ENCODE measurements at regions not wholly inside any gene's neighbourhood (a gene's known extent, or its start where the extent isn't known, plus 50 kb on each side); places are given as distances from the start of the nearest gene placed in this dataset.
"Not testable (repeated sequence)": the region's sequence is repeated elsewhere in the genome, so short reads cannot be mapped to it uniquely, and the experiment has no call there.

DNA sequence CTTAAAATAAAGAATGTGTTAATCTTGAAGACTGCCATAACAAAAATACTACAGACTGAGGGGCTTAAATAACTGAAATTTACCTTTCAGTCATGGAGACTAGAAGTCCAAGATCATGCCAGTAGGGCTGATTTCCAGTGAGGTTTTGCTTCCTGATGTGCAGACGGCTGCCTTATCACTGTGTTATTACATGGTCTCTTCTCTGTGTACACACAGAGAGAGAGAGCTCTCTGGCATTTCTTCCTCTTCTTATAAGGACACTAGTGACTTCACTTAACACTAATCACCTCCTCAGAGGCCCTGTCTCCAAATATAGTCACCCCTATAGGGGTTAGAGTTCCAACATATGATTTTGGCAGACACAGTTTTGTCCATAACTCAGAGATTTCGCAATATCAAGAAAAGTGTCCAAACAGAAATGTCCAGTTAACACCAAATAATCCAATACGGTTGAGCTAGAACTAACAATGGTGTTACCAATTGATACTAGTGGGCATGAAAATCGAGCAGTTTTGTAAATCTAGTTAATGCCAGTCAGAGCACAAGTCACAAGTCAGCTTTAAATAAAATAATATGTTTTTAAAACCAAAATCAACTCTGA is 399.8 kb downstream of the ADCYAP1 start:
- DNase-seq: no peak

DNA sequence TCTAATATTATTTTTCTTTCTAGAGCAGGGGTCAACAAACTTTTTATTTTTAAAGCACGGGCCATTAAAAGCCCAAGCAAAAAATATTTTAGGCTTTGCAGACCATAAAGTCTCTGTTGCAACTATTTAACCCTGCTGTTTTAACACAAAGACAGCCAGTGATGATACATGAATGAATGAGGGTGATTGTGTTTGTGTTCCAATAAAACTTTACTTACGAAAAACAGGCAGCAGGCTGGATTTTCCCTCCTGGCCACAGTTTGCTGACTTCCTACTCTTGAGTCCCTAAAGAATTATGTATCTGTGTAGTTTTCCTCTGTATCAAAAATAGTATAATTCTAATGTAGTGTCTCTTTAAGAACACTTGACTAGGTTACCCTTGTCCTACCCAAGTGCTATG is 402.0 kb downstream of the ADCYAP1 start:
- no peak for DNase-seq

DNA sequence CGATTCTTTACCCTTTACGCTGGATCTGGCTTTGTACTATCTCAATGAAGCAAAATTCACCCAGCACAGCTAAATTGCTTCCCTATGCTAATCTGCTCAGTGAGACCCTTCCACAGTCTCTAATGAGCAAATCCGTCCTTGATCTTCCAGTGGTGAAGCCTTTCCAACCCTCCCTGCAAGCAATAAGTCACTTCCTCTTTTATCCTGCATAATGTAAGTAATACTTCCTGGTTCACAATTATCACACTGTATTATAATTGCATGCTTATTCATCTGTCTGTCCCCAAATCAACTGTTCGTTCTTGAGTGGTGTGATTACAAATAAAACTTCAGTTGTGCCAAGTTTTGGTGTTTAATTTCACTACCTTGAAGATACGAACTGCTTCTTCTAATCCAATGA is 404.0 kb downstream of the ADCYAP1 start:
- no peak for DNase-seq

DNA sequence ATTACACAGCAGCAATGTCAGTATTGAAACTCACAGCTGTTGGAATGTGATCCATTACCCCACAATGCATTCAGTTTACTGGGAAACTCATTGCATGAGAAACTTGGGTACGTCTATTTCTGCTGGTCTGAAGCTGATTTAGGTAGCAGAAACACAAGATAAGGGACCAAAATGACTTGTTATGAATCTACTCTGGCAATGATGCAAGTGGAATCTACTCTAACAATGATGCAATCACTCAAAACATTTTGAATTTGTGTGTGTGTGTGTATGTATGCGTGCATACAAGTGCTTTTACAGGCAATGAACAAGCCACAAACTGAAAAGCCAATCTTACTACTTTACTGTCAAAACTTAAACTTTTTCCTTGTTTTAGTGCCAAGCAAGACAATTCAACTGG is 406.7 kb downstream of the ADCYAP1 start:
- DNase-seq: no peak

DNA sequence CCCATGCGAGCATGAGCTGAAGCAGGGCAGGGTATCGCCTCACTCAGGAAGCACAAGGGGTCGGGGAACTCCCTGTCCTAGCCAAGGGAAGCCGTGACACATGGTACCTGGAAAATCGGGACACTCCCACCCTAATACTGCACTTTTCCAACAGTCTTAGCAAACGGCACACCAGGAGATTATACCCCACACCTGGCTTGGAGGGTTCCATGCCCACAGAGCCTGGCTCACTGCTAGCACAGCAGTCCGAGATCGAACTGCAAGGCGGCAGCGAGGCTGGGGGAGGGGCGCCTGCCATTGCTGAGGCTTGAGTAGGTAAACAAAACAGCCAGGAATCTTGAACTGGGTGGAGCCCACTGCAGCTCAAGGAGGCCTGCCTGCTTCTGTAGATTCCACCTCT is 430.7 kb downstream of the ADCYAP1 start:
- DNase-seq: not testable (repeated sequence)

DNA sequence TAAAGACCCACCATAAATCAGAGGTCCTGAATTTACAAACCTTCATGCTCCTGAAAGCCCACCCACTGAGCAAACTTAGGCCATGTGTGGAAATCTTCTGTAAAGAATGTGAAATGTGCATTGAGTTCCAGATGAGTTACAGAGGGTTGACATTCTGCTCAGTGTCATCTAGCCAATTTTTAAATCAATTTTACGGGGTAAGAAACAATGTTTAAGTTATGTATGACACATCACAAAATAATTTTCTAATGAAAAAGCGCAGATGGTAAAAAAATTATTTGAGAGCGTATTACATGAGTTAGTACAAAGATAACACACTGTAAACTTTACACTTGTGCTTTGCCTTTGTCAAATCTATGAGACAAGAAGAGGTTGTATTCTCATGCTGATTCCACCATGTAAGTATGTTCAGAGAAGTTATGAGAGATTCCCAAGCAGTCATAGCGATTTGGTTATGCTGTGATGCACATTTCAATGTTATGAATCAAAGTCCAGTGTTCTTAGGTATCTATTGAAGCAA is 446.3 kb downstream of the ADCYAP1 start:
- no peak for DNase-seq

DNA sequence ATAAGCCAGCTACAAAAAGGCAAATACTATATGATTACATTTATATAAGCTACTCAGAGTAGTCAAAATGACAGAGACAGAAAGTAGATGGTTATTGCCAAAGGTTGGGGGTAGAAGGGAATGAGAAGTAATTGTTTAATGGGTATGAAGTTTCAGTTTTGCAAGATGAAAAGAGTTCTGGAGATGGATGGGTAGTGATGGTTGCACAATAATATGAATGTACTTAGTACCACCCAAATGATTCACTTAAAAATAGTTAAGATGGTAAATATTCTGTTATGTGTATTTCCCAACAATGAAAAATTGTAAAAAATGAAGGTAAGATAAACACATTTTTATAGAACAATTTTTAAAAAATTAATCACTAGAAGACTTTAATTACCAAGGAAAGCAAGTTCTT is 448.4 kb downstream of the ADCYAP1 start:
- no peak for DNase-seq

DNA sequence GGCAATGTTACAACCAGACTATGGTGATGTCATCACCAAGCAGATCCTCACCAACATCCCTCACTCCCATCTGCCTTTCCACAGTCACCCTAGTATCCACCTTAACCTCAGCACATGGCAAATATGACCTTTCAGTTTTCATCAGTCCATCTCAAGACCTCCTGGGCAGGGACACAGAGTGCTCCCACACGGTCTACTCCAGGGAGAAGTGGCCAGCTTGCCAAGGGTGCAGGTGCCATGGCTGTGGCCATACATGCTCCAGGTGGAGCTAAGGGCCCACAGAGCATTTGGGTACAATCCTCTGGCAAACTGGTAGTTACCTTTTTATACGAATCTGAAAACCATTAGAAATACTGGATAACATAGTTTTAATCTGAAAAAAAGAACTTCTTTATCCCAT is 453.1 kb downstream of the ADCYAP1 start:
- DNase-seq: no peak

DNA sequence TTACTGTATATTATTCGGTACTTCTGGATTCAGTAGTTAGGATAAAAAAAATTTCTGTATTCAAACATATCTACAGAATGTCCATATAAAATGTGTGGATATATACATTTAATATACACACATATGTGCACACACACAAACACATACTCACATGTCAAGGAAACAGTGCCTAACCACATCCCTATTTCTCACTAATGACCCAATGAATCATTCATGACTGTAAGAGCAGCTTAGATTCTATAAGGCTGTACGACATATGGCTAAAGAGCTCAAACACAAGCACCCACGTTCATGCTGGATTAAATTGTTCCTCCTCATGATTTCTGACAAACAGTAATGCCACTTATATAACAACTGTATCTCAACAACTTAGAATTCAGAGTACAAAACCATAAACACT is 457.3 kb downstream of the ADCYAP1 start:
- DNase-seq: no peak

DNA sequence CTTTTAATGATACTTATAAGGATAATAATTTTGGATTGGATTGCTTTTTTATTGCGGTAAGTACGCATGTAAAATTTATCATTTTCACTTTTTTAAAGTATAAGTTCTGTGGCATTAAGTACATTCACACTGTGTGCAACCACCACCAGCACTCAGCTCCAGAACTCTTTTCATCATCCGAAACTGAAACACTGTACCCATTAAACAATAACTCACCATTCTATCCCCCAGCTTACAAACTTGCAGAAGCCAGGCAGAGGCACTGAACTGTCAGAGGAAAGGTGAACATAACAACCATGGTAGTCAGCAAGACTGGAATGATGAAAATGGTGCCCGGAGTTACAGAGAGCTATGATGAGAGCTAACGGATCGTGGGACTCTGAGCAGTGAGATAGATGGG is 465.9 kb downstream of the ADCYAP1 start:
- DNase-seq: no peak

DNA sequence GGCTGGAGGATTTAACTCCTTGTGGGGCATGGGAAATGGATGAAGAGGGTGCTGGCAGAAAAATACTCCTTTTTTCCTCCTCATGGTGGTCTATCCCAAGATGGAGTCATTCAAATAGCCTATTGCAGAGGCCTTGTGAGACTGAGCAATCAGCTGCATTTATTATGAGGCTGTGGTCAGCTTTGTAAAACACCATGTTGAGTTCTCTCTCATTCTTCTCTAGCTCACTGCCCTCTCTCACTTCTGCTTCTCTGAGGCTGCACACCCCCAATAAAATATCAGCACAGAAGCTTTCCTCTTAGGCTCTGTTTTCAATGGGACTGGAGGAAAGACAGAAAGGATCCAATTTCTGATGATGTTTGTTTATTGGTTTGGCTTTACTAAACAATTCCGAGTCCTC is 467.1 kb downstream of the ADCYAP1 start:
- DNase-seq: no peak

DNA sequence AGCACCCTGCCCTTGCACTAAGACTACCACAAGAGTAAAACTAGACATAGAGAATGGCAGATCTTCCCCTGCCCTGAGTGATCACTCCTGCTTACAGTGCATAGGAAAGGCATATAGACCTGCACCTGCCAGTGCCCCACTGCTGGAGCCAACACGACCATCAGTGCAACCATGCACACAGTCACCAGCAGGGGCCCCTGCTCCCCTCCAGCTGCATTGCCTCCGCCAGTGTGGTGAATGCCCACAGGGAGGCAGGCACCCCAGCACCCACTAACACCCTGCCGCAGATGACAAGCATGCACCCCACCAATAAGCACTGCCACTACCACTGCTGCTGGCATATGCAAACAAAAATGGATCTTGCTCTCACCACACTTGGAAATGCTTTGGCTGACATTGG is 478.8 kb downstream of the ADCYAP1 start:
- no peak for DNase-seq

DNA sequence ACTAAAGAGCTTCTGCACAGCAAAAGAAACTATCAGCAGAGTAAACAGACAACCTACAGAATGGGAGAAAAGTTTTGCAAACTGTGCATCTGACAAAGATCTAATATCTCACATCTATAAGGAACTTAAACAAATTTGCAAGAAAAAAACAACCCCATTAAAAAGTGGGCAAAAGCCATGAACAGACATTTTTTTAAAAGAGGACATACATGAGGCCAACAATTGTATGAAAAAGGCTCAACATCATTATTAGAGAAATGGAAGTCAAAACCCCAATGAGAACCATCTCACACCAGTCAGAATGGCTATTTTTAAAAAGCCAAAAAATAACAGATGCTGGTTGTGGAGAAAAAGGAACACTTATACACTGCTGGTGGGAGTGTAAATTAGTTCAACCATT is 483.8 kb downstream of the ADCYAP1 start:
- not testable (repeated sequence) for DNase-seq

DNA sequence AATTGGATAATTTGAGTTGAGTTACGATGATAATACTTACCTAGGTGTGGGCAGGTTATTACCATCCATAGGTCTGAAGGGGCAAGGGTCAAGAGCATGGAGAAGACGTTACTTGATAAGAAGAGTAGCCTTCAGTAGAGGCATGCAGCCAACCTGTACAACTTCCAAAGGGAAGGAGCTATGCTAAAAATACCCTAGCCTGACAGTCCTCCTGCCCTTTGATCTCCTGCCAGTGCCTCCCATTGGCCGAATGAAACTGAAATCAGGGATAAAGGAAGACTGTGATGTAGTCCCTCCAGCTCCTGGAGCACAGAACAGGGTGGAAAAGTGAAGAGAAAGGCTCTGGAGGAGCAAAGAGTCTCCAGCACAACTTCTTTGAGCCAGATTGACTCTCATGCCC is 487.4 kb downstream of the ADCYAP1 start:
- DNase-seq: no peak

DNA sequence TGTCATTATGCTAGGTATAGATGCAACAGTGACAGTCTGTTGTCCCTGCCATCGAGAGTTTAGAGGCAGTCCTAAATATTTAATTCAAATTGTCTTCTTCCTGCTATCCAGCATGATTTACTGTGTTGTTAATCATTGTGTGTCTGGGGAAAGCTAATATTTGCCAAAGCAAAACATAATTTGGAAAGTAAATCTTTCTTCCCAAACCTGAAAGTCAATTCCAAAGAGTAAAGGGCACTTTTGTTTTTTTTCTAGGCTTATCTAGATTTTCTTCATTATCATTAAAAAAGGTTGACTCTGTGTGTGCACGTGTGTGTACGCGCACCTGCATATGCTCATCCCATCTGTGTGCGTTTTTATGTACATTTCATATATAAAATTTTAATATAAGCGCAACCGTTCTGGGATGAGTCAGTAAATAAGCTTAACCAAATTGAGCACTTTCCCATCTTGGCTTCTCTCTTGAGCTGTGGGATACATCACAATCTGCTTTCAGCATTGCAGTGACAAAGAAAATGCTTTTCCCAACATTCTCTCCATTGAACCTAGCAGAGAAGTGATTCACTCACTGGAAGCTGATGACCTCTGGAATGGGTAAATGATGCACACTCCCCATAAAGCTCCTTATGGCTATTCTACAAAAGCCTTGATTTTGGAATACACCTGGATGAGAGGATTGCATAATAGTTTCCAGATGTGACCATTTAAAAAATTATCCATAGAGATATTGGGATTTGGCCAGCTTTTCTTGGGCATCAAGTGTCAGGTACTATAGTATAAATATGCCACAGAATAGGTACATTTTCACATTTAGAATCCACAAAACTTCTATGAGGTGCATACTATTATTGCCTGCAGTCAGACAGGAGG is 488.4 kb downstream of the ADCYAP1 start:
- DNase-seq: no peak

DNA sequence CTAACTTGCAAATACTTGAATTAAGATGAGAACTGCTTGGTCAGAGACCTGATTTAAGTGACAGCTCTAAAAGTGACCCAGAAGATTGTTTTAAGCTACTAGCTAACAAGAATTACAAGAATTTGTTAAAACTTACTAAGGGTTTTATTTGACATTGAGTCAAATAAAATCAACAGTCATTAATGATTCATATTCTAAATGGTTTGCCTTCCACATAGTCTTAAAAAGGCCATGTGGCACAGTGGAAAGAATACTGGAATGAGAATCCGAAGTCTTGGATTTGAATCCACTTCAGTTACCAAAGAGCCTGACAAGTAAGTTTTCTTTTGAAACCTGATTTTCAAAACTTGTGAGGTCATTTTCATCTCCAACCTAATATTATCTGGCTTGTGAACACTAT is 489.3 kb downstream of the ADCYAP1 start:
- no peak for DNase-seq

DNA sequence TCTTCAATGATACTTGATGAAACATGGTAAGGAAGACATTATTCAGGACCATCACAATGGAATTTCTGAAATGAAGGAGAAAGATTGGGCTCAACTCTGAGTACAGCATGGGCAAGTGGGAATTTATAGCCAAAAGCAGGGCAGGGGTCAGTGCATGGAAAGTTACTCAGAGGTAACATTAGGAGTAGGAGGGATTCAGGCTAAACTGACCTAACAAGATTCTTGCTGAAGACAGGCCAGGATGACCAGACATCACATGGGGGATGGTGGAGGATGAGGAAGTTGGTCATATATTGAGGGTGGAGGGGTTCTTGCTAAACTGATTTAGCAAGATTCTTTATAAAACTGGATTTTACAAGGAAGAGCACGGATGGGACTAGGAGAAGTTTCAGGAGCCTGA is 489.8 kb downstream of the ADCYAP1 start:
- DNase-seq: no peak

DNA sequence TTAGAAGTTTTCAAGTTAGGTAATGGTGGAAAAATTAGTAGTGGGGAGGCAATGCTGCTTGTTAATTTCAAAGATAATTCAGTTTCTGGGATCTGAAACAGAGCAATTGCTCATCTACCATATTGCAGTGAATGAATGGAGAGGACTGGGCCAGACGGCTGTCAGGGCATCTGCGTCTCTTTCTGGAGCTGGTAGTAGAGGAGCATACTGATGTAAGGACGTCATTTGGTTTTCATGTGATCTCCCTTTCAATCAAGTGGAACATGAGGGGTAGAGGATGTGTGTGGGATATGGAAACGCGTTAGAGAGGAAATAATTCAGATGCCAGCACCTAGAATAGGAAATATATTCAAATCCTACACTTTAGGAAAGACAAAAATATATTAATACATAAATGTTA is 490.3 kb downstream of the ADCYAP1 start:
- no peak for DNase-seq

DNA sequence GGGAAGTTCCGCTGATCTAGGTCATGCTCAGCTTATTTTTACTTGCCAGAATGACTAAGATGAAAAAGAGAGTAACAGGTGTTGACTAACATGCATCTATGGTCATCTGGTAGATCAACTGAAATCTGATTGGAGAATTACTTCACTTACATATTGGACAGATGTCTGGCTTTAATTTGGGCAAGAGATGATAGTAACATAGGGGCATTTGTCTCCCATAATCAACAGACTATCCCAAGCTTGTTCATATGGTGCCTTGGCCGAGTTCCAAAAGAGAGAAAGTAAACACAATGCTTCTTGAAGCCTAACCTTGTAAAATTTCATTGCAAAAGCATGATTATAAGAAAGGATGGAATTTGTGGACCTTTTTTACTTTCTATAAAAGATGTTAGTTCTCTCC is 503.7 kb downstream of the ADCYAP1 start:
- no peak for DNase-seq

DNA sequence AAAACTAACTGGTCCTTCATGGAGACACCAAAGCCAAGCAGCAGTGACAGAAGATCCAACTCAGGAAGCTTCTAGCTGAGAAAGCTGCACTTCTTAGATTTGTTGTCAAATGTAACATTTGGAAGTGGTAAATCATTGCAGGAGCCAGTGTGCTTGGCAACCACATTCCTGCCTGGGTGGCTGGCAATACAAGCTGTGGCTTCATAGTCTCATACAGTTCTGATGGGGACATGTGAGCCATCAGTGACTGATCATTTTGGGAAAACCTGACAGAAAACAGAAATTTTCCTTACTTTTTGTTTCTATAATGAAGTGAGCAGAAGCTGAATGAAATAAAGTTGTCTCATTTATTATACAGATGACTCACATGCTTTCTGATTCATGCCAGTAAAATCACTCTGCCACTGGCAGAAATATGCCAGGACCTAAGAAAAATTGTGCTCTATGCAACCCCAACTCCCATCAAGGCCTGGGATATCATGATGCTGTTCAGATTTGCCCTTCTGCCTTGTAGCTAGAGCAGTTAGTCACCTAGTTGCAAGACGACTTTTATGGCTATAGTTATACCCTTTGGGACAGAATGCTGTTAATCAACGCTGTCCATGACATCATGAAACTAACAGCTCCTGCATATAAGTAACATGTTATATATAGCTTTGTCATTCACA is 508.1 kb downstream of the ADCYAP1 start:
- DNase-seq: no peak

DNA sequence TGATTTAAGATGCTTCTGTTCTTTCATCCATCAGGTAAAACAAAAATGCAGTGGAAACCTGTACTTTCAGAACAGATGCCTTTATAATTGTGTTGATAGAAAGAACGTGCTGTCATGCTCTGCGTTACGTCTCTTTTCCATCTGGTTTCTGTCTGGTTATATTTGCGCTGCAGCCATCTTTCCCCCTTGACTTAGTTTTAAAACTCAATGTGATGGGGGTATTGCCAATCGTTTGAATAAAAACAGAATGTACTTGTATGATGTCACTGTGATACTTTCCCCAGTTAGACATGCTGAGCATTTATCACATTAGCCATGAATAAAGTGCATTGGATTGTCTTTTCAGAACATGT is 508.6 kb downstream of the ADCYAP1 start:
- DNase-seq: no peak

DNA sequence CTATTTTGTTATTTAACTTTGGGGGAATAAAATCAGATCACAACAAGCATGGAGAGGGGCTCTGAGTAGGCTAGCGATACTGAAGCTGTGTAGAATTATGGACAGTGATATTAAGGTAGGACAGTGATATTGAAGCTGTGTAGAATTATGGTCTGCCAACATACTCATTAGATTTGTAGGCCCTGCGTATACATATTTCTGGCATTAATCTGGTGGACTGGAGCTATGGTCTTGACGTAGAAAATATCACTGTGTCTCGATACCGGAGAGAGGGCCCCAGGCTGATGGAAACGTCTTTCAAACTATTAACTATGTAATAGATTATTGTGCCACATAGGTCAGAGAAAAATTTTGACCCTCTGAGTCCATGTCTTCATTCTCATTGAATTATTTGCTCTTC is 511.4 kb downstream of the ADCYAP1 start:
- no peak for DNase-seq

DNA sequence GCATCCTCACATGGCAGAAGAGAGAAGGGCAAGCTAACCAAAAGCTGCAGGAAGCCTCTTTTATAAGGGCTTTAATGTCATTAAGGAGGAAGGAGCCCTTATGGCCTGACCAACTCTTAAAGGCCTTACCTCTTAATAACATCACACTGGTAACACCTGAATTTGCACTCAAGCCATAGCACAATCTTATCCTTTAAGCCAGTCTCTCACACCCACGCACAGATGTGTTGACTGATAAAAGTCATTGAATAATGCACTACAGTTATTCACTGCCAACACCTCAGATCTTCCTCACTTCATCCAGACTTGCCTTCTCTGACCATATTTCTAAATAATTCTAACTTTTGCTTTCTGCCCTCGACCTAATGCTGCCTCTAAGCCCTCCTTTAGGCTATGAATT is 516.8 kb downstream of the ADCYAP1 start:
- DNase-seq: no peak

DNA sequence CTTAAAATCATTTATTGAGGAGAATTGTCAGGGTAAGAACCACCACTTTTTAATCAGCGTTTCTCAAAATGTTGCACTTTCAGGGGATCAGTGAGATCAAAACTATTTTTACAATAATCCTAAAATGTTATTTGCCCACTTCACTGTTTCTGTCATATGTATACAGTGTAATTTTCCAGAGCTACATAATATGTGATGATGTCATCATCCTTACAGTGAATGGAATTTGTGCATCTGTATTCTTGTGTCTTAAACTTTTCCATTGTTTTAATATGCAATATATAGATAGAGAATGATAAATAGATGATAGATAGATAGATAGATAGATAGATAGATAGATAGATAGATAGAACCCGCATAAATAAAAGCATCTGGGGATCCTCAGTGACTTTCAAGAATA is 518.0 kb downstream of the ADCYAP1 start:
- no peak for DNase-seq
